KMS-11 (cell line): ENCODE measurements at regions not wholly inside any gene's neighbourhood (a gene's known extent, or its start where the extent isn't known, plus 50 kb on each side); places are given as distances from the start of the nearest gene placed in this dataset.

Experiments
- H2AFZ ChIP-seq: fragments of 200-600 bp; sonication (generic); 2 replicates; pipeline ENCODE4 v1.6.1; 2016; ENCODE audit warnings: antibody characterized with exemption, mixed run types, low read depth
- H3K27ac ChIP-seq: fragments of 200-600 bp; sonication (generic); 2 replicates; pipeline ENCODE4 v1.6.1; 2016; ENCODE audit warnings: mild to moderate bottlenecking, mixed run types
- H3K27me3 ChIP-seq: fragments of 200-600 bp; sonication (generic); 2 replicates; pipeline ENCODE4 v1.6.1; 2017; ENCODE audit warnings: mild to moderate bottlenecking, low read depth, mixed run types, moderate library complexity; ENCODE audit not compliant: insufficient read depth
- H3K36me3 ChIP-seq: fragments of 200-600 bp; sonication (generic); 2 replicates; pipeline ENCODE4 v1.6.1; 2017; ENCODE audit warnings: mild to moderate bottlenecking, mixed run types; ENCODE audit not compliant: insufficient read depth
- H3K4me1 ChIP-seq: fragments of 200-600 bp; sonication (generic); 2 replicates; pipeline ENCODE4 v1.6.1; 2016; ENCODE audit warnings: mild to moderate bottlenecking, low read depth, mixed run types; ENCODE audit not compliant: poor library complexity, severe bottlenecking
- H3K4me2 ChIP-seq: fragments of 200-600 bp; sonication (generic); 2 replicates; pipeline ENCODE4 v1.7.0; 2016; ENCODE audit warnings: mild to moderate bottlenecking, mixed run types
- H3K4me3 ChIP-seq: fragments of 200-600 bp; sonication (generic); IDR thresholded peaks from 2 replicates; pipeline ENCODE4 v1.6.1; 2017; ENCODE audit warnings: low read depth, low read length, mixed read lengths; ENCODE audit not compliant: insufficient read depth
- H3K79me2 ChIP-seq: fragments of 200-600 bp; sonication (generic); 2 replicates; pipeline ENCODE4 v1.6.1; 2016; ENCODE audit warnings: low read depth, mixed run types; ENCODE audit not compliant: insufficient read depth
- H3K9ac ChIP-seq: fragments of 200-600 bp; sonication (generic); 2 replicates; pipeline ENCODE4 v1.6.1; 2016; ENCODE audit warnings: mild to moderate bottlenecking, mixed run types
- H4K20me1 ChIP-seq: fragments of 200-600 bp; sonication (generic); 2 replicates; pipeline ENCODE4 v1.6.1; 2016; ENCODE audit warnings: mild to moderate bottlenecking, mixed run types; ENCODE audit not compliant: insufficient read depth
- TF ChIP-seq, protein P1 (sequence below): fragments of 200-600 bp; sonication (generic); conservative IDR thresholded peaks from 2 replicates; pipeline ENCODE4 v1.6.1; 2017; ENCODE audit warnings: low read depth, mild to moderate bottlenecking, antibody characterized with exemption, low read length, moderate library complexity, mixed read lengths

DNA sequence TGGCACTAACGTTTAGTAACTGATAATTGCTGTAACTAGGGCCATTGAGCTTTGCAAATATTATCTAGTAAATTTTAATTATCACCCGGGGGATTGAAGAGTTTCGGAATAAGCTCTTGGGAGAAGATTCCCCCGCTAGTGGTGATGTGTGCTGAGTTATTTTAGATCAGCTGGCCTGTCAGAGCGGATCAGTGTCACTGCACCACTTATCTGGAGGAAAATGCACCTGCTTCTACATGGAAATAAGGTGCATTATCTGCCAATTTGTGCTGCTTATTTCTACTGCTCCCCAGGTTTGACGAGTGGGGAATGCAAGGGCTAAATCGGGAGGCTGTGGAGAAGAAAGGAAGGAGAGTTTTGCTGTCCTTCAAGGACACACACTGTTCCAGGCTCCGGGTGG lies 518.6 kb downstream of the TLE4 start:
- Histone ChIP-seq H3K4me2 (no peak overlapping the region), H3K4me1 (no peaks in the 10 kb centered on the region), H4K20me1 (no peaks in the 10 kb centered on the region), H3K27me3 (no peaks in the 10 kb centered on the region), H3K27ac (no peak overlapping the region), H3K79me2 (no peaks in the 10 kb centered on the region), H3K9ac (no peak overlapping the region), H3K4me3 (no peak overlapping the region), H3K36me3 (no peaks in the 10 kb centered on the region), H2AFZ (no peak overlapping the region)
- TF ChIP-seq, protein P1, sequence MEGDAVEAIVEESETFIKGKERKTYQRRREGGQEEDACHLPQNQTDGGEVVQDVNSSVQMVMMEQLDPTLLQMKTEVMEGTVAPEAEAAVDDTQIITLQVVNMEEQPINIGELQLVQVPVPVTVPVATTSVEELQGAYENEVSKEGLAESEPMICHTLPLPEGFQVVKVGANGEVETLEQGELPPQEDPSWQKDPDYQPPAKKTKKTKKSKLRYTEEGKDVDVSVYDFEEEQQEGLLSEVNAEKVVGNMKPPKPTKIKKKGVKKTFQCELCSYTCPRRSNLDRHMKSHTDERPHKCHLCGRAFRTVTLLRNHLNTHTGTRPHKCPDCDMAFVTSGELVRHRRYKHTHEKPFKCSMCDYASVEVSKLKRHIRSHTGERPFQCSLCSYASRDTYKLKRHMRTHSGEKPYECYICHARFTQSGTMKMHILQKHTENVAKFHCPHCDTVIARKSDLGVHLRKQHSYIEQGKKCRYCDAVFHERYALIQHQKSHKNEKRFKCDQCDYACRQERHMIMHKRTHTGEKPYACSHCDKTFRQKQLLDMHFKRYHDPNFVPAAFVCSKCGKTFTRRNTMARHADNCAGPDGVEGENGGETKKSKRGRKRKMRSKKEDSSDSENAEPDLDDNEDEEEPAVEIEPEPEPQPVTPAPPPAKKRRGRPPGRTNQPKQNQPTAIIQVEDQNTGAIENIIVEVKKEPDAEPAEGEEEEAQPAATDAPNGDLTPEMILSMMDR, result no peak

DNA sequence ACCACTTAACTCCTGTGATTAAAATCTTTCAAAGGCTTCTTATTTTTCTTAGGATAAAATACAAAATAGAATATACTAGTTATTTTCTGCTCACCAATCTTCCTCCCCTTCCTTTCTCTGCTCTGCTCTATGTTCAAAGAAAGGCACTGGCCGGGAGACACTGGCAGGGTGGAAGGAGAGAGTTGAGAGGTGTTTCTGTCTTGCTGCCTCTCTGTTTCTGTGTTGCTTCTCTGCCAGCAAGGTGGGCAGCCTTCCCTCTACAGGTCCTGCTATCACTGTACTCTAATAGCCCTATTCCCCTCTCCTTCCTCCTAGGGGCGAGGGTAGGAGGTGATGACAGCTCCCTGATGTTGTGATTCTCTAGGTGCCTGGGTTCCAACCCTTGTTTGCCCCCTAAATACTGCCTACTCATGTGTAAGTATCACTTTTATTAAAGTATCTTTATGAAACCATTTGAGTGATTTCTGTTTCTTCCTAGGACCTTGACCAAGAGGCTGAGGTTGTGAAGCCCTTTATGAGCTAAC lies 515.1 kb downstream of the TLE4 start:
- H3K36me3 ChIP-seq, result no peaks in the 10 kb centered on the region
- no peak overlapping the region for H2AFZ ChIP-seq
- H3K27ac ChIP-seq, result no peak overlapping the region
- H3K4me2 ChIP-seq, result no peak overlapping the region
- no peaks in the 10 kb centered on the region for H4K20me1 ChIP-seq
- no peaks in the 10 kb centered on the region for H3K4me1 ChIP-seq
- TF ChIP-seq, protein P1, result no peak
- H3K79me2 ChIP-seq, result no peaks in the 10 kb centered on the region
- no peaks in the 10 kb centered on the region for H3K27me3 ChIP-seq
- H3K9ac ChIP-seq, result no peak overlapping the region
- H3K4me3 ChIP-seq, result no peak overlapping the region

GRCh38 chr9:80086386-80086785 lies 514.6 kb downstream of the TLE4 start:
- H3K36me3 ChIP-seq, result no peaks in the 10 kb centered on the region
- H3K27ac ChIP-seq, result no peak overlapping the region
- H2AFZ ChIP-seq, result no peak overlapping the region
- H3K4me3 ChIP-seq, result no peak overlapping the region
- TF ChIP-seq, protein P1, result no peak
- no peaks in the 10 kb centered on the region for H4K20me1 ChIP-seq
- H3K4me2 ChIP-seq, result no peak overlapping the region
- H3K9ac ChIP-seq, result no peak overlapping the region
- no peaks in the 10 kb centered on the region for H3K4me1 ChIP-seq
- H3K27me3 ChIP-seq, result no peaks in the 10 kb centered on the region
- no peaks in the 10 kb centered on the region for H3K79me2 ChIP-seq

DNA sequence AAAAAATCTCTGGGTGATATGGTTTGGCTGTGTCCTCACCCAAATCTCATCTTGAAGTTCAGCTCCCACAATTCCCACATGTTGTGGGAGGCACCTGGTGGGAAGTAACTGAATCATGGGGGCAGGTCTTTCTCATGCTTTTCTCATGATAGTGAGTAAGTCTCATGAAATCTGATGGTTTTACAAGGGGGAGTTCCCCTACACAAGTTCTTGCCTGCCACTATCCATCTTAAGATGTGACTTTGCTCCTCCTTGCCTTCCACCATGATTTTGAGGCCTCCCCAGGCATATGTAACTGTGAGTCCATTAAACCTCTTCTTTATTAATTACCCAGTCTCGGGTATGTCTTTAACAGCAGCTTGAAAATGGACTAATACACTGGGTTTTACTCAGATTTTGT lies 513.9 kb downstream of the TLE4 start:
- Histone ChIP-seq H3K4me2 (no peak overlapping the region), H3K4me1 (no peaks in the 10 kb centered on the region), H3K9ac (no peak overlapping the region), H3K27ac (no peak overlapping the region), H3K36me3 (no peaks in the 10 kb centered on the region), H3K27me3 (no peaks in the 10 kb centered on the region), H3K79me2 (no peaks in the 10 kb centered on the region), H2AFZ (no peak overlapping the region), H3K4me3 (no peak overlapping the region), H4K20me1 (no peaks in the 10 kb centered on the region)
- TF ChIP-seq, protein P1, result no peak

- no peaks in the 10 kb centered on the region for H3K4me1 ChIP-seq
- H3K4me2 ChIP-seq, result no peak overlapping the region
- no peaks in the 10 kb centered on the region for H3K27me3 ChIP-seq
- no peak overlapping the region for H2AFZ ChIP-seq
- TF ChIP-seq, protein P1, result no peak
- H3K36me3 ChIP-seq, result no peaks in the 10 kb centered on the region
- no peaks in the 10 kb centered on the region for H3K79me2 ChIP-seq
- H4K20me1 ChIP-seq, result no peaks in the 10 kb centered on the region
- H3K9ac ChIP-seq, result no peak overlapping the region
- no peak overlapping the region for H3K4me3 ChIP-seq
- H3K27ac ChIP-seq, result no peak overlapping the region
Measured at GRCh38 chr9:80082213-80082612, 510.4 kb downstream of the TLE4 start.
